ENCODE measurements at regions not wholly inside any gene's neighbourhood (a gene's known extent, or its start where the extent isn't known, plus 50 kb on each side); places are given as distances from the start of the nearest gene placed in this dataset.

DNA sequence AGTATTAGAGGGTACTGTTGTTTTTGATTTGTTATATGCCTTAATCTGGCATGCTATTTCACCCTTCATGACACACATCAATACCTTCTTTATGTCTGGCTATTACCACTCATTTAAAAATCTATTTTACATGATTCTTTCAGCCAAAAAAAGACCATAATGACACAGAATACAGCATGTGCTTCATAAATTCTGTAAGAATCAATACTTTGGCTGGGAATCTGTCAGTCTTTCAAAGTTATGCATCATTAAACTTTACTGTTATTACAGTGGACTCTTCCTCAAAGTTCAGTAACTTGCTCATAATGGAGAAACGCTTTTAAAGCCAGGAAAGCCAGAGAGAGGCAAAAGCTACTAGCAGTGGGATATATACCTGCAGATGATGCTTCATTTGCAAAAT is 247.2 kb upstream of the ADGRL2 start:
- TF ChIP-seq CTCF (conservative IDR thresholded peaks at IDR 0.05; ENCODE audit: low read depth, low read length) (no peak), EZH2 (IDR thresholded peaks at IDR 0.05; ENCODE audit: borderline replicate concordance, low read depth, low read length, poor library complexity, severe bottlenecking) (no peak)

Measured in A673 (cell line).